ENCODE measurements at regions not wholly inside any gene's neighbourhood (a gene's known extent, or its start where the extent isn't known, plus 50 kb on each side); places are given as distances from the start of the nearest gene placed in this dataset.

DNA sequence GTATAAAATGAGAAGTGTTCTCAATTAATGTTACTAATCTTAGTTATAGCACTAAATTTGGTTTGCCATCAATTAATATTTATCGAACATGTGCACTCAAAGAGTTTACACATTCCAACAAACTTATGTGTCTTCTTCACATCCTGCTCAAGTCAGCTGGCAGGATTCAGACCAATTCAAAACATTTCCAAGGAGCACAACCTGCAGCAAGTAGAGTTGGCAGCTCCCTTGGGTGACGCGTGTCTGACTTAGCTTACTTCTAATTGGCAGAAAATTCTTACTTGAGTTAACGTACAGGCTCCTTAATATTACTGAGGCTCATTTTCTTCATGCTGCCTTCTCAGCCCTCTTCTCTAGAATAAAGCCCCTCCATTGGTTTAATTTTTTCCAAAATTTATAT lies 110.4 kb upstream of the PFN2 start:
- no peak for DNase-seq

- DNase-seq = no peak
These were observed 109.5 kb upstream of the PFN2 start for GRCh38 chr3:150080058-150080730.

GRCh38 chr3:150079029-150079739 lies 108.5 kb upstream of the PFN2 start:
- DNase-seq = no peak

GRCh38 chr3:150077581-150078247 lies 107.0 kb upstream of the PFN2 start:
- no peak for DNase-seq

DNA sequence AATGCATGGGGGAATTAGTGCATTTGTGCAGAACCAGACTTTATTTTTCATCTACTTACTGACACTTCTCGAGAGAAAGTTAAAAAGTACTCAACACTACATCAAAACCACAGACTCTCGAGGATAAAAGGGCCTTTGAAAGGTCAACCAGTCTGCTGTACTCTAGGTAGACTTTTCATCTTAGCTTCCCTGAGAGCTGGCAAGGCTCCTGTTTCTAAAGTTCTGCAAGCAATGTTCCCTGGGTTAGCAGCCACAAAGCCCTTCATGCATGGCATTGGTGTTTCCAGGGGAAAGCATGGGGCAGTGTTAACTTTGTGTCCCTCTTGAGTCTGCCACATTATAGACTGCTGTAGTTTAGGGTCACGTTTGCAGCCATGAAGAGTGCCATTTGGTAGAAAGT lies 106.4 kb upstream of the PFN2 start:
- DNase-seq = no peak

DNA sequence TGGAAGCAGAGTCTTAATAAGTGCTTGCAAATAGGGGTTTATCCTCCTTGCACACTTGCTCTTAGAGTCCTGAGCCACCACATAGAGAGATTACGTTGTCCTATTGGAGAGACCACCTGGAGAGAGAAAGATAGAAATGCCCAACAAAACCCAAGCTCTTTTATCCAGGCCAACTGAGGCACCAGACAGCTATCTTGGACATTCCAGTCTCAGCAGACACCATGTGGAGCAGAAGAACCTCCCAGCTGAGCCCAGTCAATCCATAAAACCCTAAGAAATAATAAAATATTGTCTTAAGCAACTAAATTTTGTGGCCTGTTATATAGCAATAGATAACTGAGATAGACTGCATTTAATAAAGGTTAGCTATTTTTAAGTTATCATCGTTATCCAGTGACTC lies 105.7 kb upstream of the PFN2 start:
- DNase-seq = no peak

DNA sequence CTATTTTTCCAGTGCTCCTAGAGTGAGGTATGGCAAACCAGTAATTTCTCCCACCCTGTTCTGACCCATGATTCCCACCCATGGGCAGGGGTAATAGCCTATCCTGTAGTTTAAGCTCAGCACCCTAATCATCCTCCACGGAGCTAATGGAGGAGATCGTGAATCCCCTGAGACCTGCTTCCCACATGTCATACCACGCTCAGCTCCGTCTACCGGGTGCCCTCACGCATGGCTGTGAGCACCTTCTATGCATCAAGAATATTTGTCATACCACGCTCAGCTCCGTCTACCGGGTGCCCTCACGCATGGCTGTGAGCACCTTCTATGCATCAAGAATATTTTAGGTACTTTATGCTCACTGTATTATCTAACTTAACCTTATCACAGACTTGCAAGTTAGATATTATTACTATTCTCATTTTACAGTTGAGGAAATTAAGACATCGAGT lies 104.7 kb upstream of the PFN2 start:
- DNase-seq = no peak

GRCh38 chr3:150074697-150075416 lies 104.2 kb upstream of the PFN2 start:
- no peak for DNase-seq

- DNase-seq = no peak
These were observed 103.6 kb upstream of the PFN2 start for GRCh38 chr3:150074277-150074676.

DNA sequence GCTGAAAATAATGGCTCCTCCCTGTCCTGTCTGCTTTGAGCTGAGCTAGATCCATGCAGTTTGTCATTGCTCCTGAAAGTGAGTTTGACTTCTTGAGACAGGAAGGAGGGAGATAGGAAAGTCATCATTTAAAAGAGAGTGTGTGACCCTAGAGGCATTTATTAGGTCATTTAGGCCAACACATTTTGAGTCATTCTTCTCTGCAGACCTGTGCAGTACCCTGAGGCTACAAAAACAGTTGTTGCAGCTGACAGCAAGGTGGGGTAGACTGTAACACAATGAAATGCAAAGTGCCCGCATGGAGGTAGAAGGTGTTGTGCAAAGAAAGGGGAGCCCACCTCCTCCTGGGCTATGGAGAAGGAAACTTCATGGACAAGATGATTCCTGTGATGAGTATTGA lies 102.8 kb upstream of the PFN2 start:
- no peak for DNase-seq

GRCh38 chr3:150073031-150073430 lies 102.3 kb upstream of the PFN2 start:
- DNase-seq = no peak

- no peak for DNase-seq
These were observed 101.9 kb upstream of the PFN2 start for GRCh38 chr3:150072576-150072975.

DNA sequence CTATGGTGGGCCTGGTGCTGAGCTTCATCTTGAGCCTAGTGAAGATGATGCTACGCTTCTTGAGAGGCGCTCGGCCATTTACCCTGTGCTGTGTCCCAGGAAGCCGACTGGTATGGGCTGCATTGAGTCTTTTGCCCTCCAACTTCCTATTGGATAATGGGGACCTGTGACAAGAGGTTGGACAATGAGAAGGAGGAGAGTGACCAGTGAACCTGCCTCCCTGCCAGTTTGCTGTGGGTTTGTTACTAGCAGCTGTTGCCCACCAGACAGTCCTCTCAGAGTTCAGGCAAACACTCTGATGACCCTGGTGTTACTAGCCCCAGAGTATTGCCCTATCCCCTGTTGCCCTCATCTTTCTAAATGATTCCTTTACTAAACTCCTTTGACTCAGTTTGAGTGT lies 99.6 kb upstream of the PFN2 start:
- DNase-seq = no peak

DNA sequence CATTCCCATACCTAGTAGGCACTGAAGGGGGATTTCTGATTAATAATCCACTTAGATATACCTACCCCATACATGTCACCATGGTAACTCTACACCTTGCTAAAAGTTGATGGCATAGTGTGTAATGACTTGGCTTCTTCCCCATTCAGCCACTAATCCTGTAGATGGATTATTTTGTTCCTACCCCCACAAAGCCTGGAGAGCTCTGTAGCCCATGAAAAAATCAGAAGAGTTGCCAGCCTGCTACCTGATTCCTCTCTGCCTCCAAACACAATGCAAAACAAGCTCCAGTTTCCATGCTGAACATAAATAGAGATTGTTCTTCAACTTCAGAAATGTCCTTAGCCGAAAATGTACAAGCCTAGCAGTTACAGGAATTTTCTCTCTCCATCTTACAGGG lies 98.9 kb upstream of the PFN2 start:
- DNase-seq = no peak

DNA sequence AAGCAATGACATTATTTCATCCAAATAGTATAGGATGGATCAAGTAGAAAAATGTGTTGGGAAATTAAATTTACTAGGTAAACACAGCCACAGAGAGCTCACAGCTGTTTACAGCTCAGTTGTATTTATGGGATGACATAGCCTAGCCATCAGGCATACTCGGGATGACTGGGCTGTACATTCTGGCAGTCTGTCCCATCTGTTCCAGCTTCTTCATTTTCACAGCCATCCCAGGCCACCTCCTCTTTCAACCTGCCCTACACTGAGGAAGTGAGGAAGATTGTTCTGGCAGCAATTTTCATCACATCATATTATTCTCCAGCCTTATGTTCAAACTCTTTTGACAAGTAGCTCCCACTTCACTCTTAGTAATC lies 98.4 kb upstream of the PFN2 start:
- no peak for DNase-seq

DNA sequence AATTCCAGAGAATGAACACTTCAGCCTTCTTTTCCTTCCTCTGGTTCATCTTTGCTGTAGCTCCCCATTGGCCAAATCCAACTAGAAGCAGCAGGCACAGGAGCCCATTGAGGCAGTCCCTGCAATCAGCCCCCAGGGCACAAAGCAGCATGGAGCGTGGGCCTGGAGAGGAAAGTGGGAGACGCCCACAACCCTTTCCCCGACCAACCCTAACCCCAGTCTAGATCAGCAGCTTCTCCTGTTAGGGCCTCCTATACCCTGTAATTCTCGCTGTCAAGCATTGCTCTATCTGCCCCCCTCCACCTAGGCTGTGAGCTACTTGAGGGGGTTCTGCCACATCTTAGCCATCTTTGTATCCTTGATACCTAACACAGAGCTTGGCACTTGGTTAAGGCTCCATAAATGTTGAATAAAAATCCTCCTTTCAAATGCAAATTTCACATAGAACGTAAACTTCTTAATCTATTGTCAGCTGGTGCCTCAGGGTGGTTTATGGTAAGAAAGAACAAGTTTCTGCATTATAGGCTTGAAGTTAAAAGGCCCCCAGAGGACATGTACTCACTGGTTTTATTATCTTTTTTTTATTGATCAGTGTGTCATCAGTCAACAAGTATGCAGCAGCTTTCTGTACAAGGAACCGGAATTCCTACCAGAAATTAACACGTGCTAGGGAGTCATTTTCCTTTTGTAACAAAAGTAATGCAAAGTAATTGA lies 97.9 kb upstream of the PFN2 start:
- no peak for DNase-seq

DNA sequence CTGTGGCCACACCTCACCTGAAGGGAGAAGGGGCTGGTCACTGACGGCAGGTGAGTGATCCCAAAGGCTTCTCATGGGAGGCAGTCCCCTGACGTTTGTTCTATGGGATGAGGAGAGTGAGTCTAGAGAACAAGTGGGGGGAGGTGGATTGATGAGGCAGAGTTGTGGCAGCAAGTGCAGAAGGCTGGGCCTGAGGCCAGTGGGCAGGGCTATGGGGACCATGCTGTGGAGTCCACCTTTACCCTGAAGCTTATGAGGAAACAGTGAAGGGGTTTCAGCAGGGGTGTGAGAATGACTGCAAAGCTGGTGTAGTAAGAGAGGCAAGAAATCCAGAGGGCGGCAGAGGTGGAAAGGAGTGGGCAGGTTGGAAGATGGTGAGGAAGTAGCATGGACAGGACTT lies 96.9 kb upstream of the PFN2 start:
- no peak for DNase-seq

DNA sequence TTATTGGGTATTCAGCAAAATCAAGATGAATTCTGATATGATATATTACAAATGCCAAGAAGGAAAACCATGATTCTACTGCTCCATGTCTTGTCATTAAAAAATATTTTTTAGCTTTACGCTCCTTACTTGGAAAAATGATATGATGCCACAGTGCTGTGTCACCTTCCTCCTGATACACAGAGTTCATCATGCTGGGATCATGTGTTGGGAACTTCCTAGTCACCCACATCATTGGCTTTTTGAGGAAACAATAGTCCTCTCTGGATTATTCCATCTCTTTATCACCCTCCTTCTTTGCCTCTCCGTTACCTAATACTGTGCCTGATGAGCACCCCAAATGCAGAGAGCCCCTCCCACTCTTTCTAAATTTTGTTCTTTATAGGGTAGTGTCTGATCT lies 94.3 kb upstream of the PFN2 start:
- no peak for DNase-seq

DNA sequence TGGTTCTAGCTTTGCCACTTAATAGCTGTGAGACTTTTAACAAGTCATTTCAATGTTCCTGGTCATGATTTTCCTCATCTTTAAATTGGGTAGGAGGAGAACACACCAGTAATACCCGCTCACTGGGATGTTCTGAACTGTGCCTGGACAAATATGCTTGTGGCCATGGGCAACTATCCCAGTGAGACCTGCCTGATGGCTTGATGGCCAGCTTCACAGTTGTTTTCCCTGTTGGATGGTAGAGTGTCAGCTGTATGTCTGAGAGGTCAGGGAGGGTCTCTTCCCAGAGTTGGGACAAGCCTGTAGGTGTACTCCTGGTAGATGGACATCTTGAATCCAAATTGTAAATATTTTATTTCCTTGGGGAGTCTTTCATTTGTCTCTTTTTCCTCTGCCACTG lies 92.5 kb upstream of the PFN2 start:
- DNase-seq = no peak

GRCh38 chr3:150062492-150062891 lies 91.8 kb upstream of the PFN2 start:
- DNase-seq = no peak

GRCh38 chr3:150061288-150062024 lies 90.8 kb upstream of the PFN2 start:
- DNase-seq = no peak

- DNase-seq = no peak
These were observed 89.0 kb upstream of the PFN2 start for GRCh38 chr3:150059729-150060128.
